ENCODE measurements at regions not wholly inside any gene's neighbourhood (a gene's known extent, or its start where the extent isn't known, plus 50 kb on each side); places are given as distances from the start of the nearest gene placed in this dataset.

GRCh38 chr13:62696490-62696889, 1280.8 kb upstream of the PCDH20 start:
- H3K4me3 Mint-ChIP-seq (ENCODE audit: unreplicated experiment): no peak overlapping the region
- H3K9me3 Mint-ChIP-seq (ENCODE audit: unreplicated experiment): peaks cover 3% of the 10 kb centered on the region
- no peaks in the 10 kb centered on the region for H3K36me3 Mint-ChIP-seq (ENCODE audit: unreplicated experiment)
- DNase-seq (ENCODE audit: extremely low spot score, unreplicated experiment): no peak
- H3K4me1 Mint-ChIP-seq (ENCODE audit: unreplicated experiment): no peaks in the 10 kb centered on the region
- no peak for TF ChIP-seq CTCF (IDR thresholded peaks at IDR 0.05)
- H3K27ac Mint-ChIP-seq (ENCODE audit: unreplicated experiment): no peak overlapping the region
- H3K27me3 Mint-ChIP-seq (ENCODE audit: unreplicated experiment): no peaks in the 10 kb centered on the region

- Mint-ChIP-seq H3K4me3 (ENCODE audit: unreplicated experiment) (no peak overlapping the region), H3K9me3 (ENCODE audit: unreplicated experiment) (no peaks in the 10 kb centered on the region), H3K27me3 (ENCODE audit: unreplicated experiment) (no peaks in the 10 kb centered on the region), H3K36me3 (ENCODE audit: unreplicated experiment) (no peaks in the 10 kb centered on the region), H3K4me1 (ENCODE audit: unreplicated experiment) (peaks cover 2% of the 10 kb centered on the region), H3K27ac (ENCODE audit: unreplicated experiment) (no peak overlapping the region)
- no peak for DNase-seq (ENCODE audit: extremely low spot score, unreplicated experiment)
- no peak for TF ChIP-seq CTCF (IDR thresholded peaks at IDR 0.05)
Measured at GRCh38 chr13:62687732-62688131, 1272.1 kb upstream of the PCDH20 start.

- no peaks in the 10 kb centered on the region for H3K27me3 Mint-ChIP-seq (ENCODE audit: unreplicated experiment)
Measured at GRCh38 chr13:62684359-62684758, 1268.7 kb upstream of the PCDH20 start.

GRCh38 chr13:62682788-62683187, 1267.1 kb upstream of the PCDH20 start:
- Mint-ChIP-seq H3K4me1 (ENCODE audit: unreplicated experiment) (peaks cover 15% of the 10 kb centered on the region), H3K27ac (ENCODE audit: unreplicated experiment) (no peak overlapping the region)
- TF ChIP-seq CTCF (IDR thresholded peaks at IDR 0.05): no peak

More at GRCh38 chr13:62684359-62684758, 1268.7 kb upstream of the PCDH20 start:
- H3K4me1 Mint-ChIP-seq (ENCODE audit: unreplicated experiment): peaks cover 12% of the 10 kb centered on the region
- H3K4me3 Mint-ChIP-seq (ENCODE audit: unreplicated experiment): no peak overlapping the region
- no peaks in the 10 kb centered on the region for H3K9me3 Mint-ChIP-seq (ENCODE audit: unreplicated experiment)
- TF ChIP-seq CTCF (IDR thresholded peaks at IDR 0.05): no peak
- H3K36me3 Mint-ChIP-seq (ENCODE audit: unreplicated experiment): no peaks in the 10 kb centered on the region
- H3K27ac Mint-ChIP-seq (ENCODE audit: unreplicated experiment): no peak overlapping the region
- DNase-seq (ENCODE audit: extremely low spot score, unreplicated experiment): no peak

GRCh38 chr13:62678039-62678438, 1262.4 kb upstream of the PCDH20 start:
- H3K9me3 Mint-ChIP-seq (ENCODE audit: unreplicated experiment): peaks cover 5% of the 10 kb centered on the region
- H3K4me1 Mint-ChIP-seq (ENCODE audit: unreplicated experiment): peaks cover 13% of the 10 kb centered on the region
- no peak for TF ChIP-seq CTCF (IDR thresholded peaks at IDR 0.05)
- H3K27ac Mint-ChIP-seq (ENCODE audit: unreplicated experiment): no peak overlapping the region
- no peak for DNase-seq (ENCODE audit: extremely low spot score, unreplicated experiment)
- H3K4me3 Mint-ChIP-seq (ENCODE audit: unreplicated experiment): no peak overlapping the region
- H3K27me3 Mint-ChIP-seq (ENCODE audit: unreplicated experiment): no peaks in the 10 kb centered on the region
- no peaks in the 10 kb centered on the region for H3K36me3 Mint-ChIP-seq (ENCODE audit: unreplicated experiment)

More at GRCh38 chr13:62682788-62683187, 1267.1 kb upstream of the PCDH20 start:
- H3K9me3 Mint-ChIP-seq (ENCODE audit: unreplicated experiment): no peaks in the 10 kb centered on the region
- H3K4me3 Mint-ChIP-seq (ENCODE audit: unreplicated experiment): no peak overlapping the region
- H3K36me3 Mint-ChIP-seq (ENCODE audit: unreplicated experiment): no peaks in the 10 kb centered on the region
- H3K27me3 Mint-ChIP-seq (ENCODE audit: unreplicated experiment): no peaks in the 10 kb centered on the region
- DNase-seq (ENCODE audit: extremely low spot score, unreplicated experiment): no peak
